NK-92 treated with Interleukin-12 subunit alpha and Interleukin-12 subunit beta, amount 100 ng/mL, for 24 hours (cell line): ENCODE measurements at regions not wholly inside any gene's neighbourhood (a gene's known extent, or its start where the extent isn't known, plus 50 kb on each side); places are given as distances from the start of the nearest gene placed in this dataset.
A peak's percentile ranks its signal among the peaks of the same experiment; 100 is the strongest.
"Not testable (repeated sequence)": the region's sequence is repeated elsewhere in the genome, so short reads cannot be mapped to it uniquely, and the experiment has no call there.

Experiments used
- DNase-seq: peaks from one replicate; lab custom pipeline; 2025; lab: John Stamatoyannopoulos, UW

GRCh38 chr11:112514011-112514740, 253.5 kb upstream of the PLET1 start:
- no peak for DNase-seq

GRCh38 chr11:112516261-112516660, 255.6 kb upstream of the PLET1 start:
- DNase-seq, result no peak

GRCh38 chr11:112516755-112517154, 256.1 kb upstream of the PLET1 start:
- no peak for DNase-seq

- DNase-seq, result no peak
Observed at GRCh38 chr11:112518371-112518770, 257.7 kb upstream of the PLET1 start.

- DNase-seq, result no peak
Observed at GRCh38 chr11:112519751-112520150, 259.1 kb upstream of the PLET1 start.

GRCh38 chr11:112520354-112520753, 259.7 kb upstream of the PLET1 start:
- DNase-seq, result no peak

GRCh38 chr11:112522536-112522935, 261.9 kb upstream of the PLET1 start:
- no peak for DNase-seq

GRCh38 chr11:112523031-112523430, 262.4 kb upstream of the PLET1 start:
- DNase-seq, result no peak

GRCh38 chr11:112523477-112523876, 262.8 kb upstream of the PLET1 start:
- DNase-seq, result no peak

GRCh38 chr11:112523951-112524350, 263.3 kb upstream of the PLET1 start:
- DNase-seq, result no peak

- DNase-seq, result no peak
Observed at GRCh38 chr11:112524798-112525197, 264.1 kb upstream of the PLET1 start.

- no peak for DNase-seq
Observed at GRCh38 chr11:112525270-112525669, 264.6 kb upstream of the PLET1 start.

- no peak for DNase-seq
Observed at GRCh38 chr11:112525844-112526590, 265.4 kb upstream of the PLET1 start.

GRCh38 chr11:112526699-112527416, 266.2 kb upstream of the PLET1 start:
- peak; percentile 9 for DNase-seq

GRCh38 chr11:112529071-112529470, 268.4 kb upstream of the PLET1 start:
- no peak for DNase-seq

- DNase-seq, result no peak
Observed at GRCh38 chr11:112532506-112532905, 271.8 kb upstream of the PLET1 start.

- DNase-seq, result no peak
Observed at GRCh38 chr11:112533682-112534081, 273.0 kb upstream of the PLET1 start.

GRCh38 chr11:112534208-112534607, 273.5 kb upstream of the PLET1 start:
- DNase-seq, result no peak

GRCh38 chr11:112537026-112537425, 276.4 kb upstream of the PLET1 start:
- no peak for DNase-seq

GRCh38 chr11:112537846-112538330, 277.2 kb upstream of the PLET1 start:
- no peak for DNase-seq

GRCh38 chr11:112538534-112539280, 278.0 kb upstream of the PLET1 start:
- no peak for DNase-seq

GRCh38 chr11:112539281-112539555, 278.6 kb upstream of the PLET1 start:
- not testable (repeated sequence) for DNase-seq
